ENCODE measurements at regions not wholly inside any gene's neighbourhood (a gene's known extent, or its start where the extent isn't known, plus 50 kb on each side); places are given as distances from the start of the nearest gene placed in this dataset.
"Not testable (repeated sequence)": the region's sequence is repeated elsewhere in the genome, so short reads cannot be mapped to it uniquely, and the experiment has no call there.

GRCh38 chr1:48082271-48082962 is 85.2 kb upstream of the TRABD2B start:
- no peak for DNase-seq

- no peak for DNase-seq
These were observed 83.4 kb upstream of the TRABD2B start for GRCh38 chr1:48080331-48081255.

- no peak for DNase-seq
These were observed 81.9 kb upstream of the TRABD2B start for GRCh38 chr1:48079096-48079495.

GRCh38 chr1:48077795-48078222 is 80.6 kb upstream of the TRABD2B start:
- no peak for DNase-seq

- DNase-seq = no peak
These were observed 78.8 kb upstream of the TRABD2B start for GRCh38 chr1:48076017-48076416.

GRCh38 chr1:48073798-48074530 is 76.8 kb upstream of the TRABD2B start:
- DNase-seq = no peak

- no peak for DNase-seq
These were observed 74.3 kb upstream of the TRABD2B start for GRCh38 chr1:48071513-48071912.

- DNase-seq = no peak
These were observed 73.2 kb upstream of the TRABD2B start for GRCh38 chr1:48070396-48070750.

GRCh38 chr1:48069662-48070395 is 72.6 kb upstream of the TRABD2B start:
- DNase-seq = no peak

- DNase-seq = no peak
These were observed 71.0 kb upstream of the TRABD2B start for GRCh38 chr1:48068206-48068605.

GRCh38 chr1:48066936-48067335 is 69.8 kb upstream of the TRABD2B start:
- DNase-seq = no peak

- not testable (repeated sequence) for DNase-seq
These were observed 67.5 kb upstream of the TRABD2B start for GRCh38 chr1:48064693-48065092.

- DNase-seq = no peak
These were observed 65.2 kb upstream of the TRABD2B start for GRCh38 chr1:48062353-48062752.

- peak; percentile 47 for DNase-seq
These were observed 64.3 kb upstream of the TRABD2B start for GRCh38 chr1:48061162-48062136.

GRCh38 chr1:48059289-48059688 is 62.1 kb upstream of the TRABD2B start:
- no peak for DNase-seq

GRCh38 chr1:48058135-48059025 is 61.2 kb upstream of the TRABD2B start:
- no peak for DNase-seq

- no peak for DNase-seq
These were observed 60.1 kb upstream of the TRABD2B start for GRCh38 chr1:48057249-48057648.

- no peak for DNase-seq
These were observed 58.9 kb upstream of the TRABD2B start for GRCh38 chr1:48055876-48056764.

- no peak for DNase-seq
These were observed 57.0 kb upstream of the TRABD2B start for GRCh38 chr1:48054232-48054631.
